22Rv1 (cell line): ENCODE measurements at regions not wholly inside any gene's neighbourhood (a gene's known extent, or its start where the extent isn't known, plus 50 kb on each side); places are given as distances from the start of the nearest gene placed in this dataset.

Experiments used
- ZFX ChIP-seq: fragments of 450-650 bp; IDR thresholded peaks from 2 replicates; pipeline ENCODE4 v1.6.1; 2017; ENCODE audit warnings: antibody characterized with exemption, borderline replicate concordance
- TF ChIP-seq, protein P1 (sequence below): fragments of 450-650 bp; IDR thresholded peaks from 2 replicates; pipeline ENCODE4 v1.5.1; 2017; ENCODE audit warnings: mild to moderate bottlenecking

GRCh38 chr7:131889572-131890150 is 333.2 kb upstream of the PODXL start:
- TF ChIP-seq, protein P1, sequence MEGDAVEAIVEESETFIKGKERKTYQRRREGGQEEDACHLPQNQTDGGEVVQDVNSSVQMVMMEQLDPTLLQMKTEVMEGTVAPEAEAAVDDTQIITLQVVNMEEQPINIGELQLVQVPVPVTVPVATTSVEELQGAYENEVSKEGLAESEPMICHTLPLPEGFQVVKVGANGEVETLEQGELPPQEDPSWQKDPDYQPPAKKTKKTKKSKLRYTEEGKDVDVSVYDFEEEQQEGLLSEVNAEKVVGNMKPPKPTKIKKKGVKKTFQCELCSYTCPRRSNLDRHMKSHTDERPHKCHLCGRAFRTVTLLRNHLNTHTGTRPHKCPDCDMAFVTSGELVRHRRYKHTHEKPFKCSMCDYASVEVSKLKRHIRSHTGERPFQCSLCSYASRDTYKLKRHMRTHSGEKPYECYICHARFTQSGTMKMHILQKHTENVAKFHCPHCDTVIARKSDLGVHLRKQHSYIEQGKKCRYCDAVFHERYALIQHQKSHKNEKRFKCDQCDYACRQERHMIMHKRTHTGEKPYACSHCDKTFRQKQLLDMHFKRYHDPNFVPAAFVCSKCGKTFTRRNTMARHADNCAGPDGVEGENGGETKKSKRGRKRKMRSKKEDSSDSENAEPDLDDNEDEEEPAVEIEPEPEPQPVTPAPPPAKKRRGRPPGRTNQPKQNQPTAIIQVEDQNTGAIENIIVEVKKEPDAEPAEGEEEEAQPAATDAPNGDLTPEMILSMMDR: no peak
- no peak for TF ChIP-seq ZFX
